Fibroblast of villous mesenchyme (primary cell): ENCODE measurements at regions not wholly inside any gene's neighbourhood (a gene's known extent, or its start where the extent isn't known, plus 50 kb on each side); places are given as distances from the start of the nearest gene placed in this dataset.

Experiments
- DNase-seq: peaks from one replicate; pipeline ENCODE4 v3.0.0-alpha.2; 2010; ENCODE audit warnings: low read depth
- H3K4me3 ChIP-seq: 2 replicates; pipeline ENCODE4 v1.5.1; 2011; ENCODE audit warnings: low read depth, mild to moderate bottlenecking, low read length
- CTCF ChIP-seq: IDR thresholded peaks from 2 replicates; pipeline ENCODE4 v1.5.1; 2012; ENCODE audit warnings: low read depth, mild to moderate bottlenecking, low read length; ENCODE audit not compliant: insufficient read depth

GRCh38 chr1:47650611-47651010 lies 212.8 kb downstream of the FOXD2 start:
- no peak for TF ChIP-seq CTCF
- no peak for DNase-seq
- H3K4me3 ChIP-seq: no peak overlapping the region

GRCh38 chr1:47651311-47652089 lies 213.7 kb downstream of the FOXD2 start:
- no peak for DNase-seq
- no peak overlapping the region for H3K4me3 ChIP-seq
- TF ChIP-seq CTCF: no peak

- H3K4me3 ChIP-seq: no peak overlapping the region
- no peak for DNase-seq
- no peak for TF ChIP-seq CTCF
These were observed 217.9 kb downstream of the FOXD2 start for GRCh38 chr1:47655521-47656300.

- H3K4me3 ChIP-seq: no peak overlapping the region
- no peak for TF ChIP-seq CTCF
- peak; percentile 19 for DNase-seq
These were observed 219.2 kb downstream of the FOXD2 start for GRCh38 chr1:47656719-47657685.

GRCh38 chr1:47658161-47658920 lies 220.5 kb downstream of the FOXD2 start:
- no peak for TF ChIP-seq CTCF
- H3K4me3 ChIP-seq: no peak overlapping the region
- DNase-seq: no peak

GRCh38 chr1:47659146-47659545 lies 221.3 kb downstream of the FOXD2 start:
- DNase-seq: no peak
- TF ChIP-seq CTCF: no peak
- H3K4me3 ChIP-seq: no peak overlapping the region
